H9 (cell line): ENCODE measurements at regions not wholly inside any gene's neighbourhood (a gene's known extent, or its start where the extent isn't known, plus 50 kb on each side); places are given as distances from the start of the nearest gene placed in this dataset.

ENCODE experiments used
- DNase-seq: peaks from one replicate; pipeline ENCODE4 v3.0.0-alpha.2; 2017
- H2AFZ ChIP-seq: one replicate; pipeline ENCODE4 v1.6.1; 2013; ENCODE audit warnings: mild to moderate bottlenecking, low read length, control low read depth, moderate library complexity
- H2AK5ac ChIP-seq: 2 replicates; pipeline ENCODE4 v1.6.1; 2013; ENCODE audit warnings: low read length, control low read depth, mixed read lengths; ENCODE audit not compliant: insufficient read length
- H2BK120ac ChIP-seq: one replicate; pipeline ENCODE4 v1.6.1; 2013; ENCODE audit warnings: low read depth, mild to moderate bottlenecking, low read length, control low read depth, inconsistent platforms; ENCODE audit not compliant: poor library complexity, severe bottlenecking
- H2BK12ac ChIP-seq: 2 replicates; pipeline ENCODE4 v1.6.1; 2013; ENCODE audit warnings: low read length, control low read depth, mixed read lengths, low read depth; ENCODE audit not compliant: insufficient read length
- H2BK15ac ChIP-seq: 2 replicates; pipeline ENCODE4 v1.6.1; 2013; ENCODE audit warnings: low read depth, low read length, control low read depth
- H2BK20ac ChIP-seq: one replicate; pipeline ENCODE4 v1.6.1; 2013; ENCODE audit warnings: low read depth, mild to moderate bottlenecking, low read length, control low read depth, inconsistent platforms; ENCODE audit not compliant: poor library complexity, severe bottlenecking
- H2BK5ac ChIP-seq: 2 replicates; pipeline ENCODE4 v1.6.1; 2013; ENCODE audit warnings: low read length, control low read depth, mixed read lengths; ENCODE audit not compliant: insufficient read length
- H3K14ac ChIP-seq: 2 replicates; pipeline ENCODE4 v1.6.1; 2013; ENCODE audit warnings: low read length, control low read depth; ENCODE audit not compliant: insufficient read depth
- H3K18ac ChIP-seq: 2 replicates; pipeline ENCODE4 v1.6.1; 2013; ENCODE audit warnings: low read depth, mild to moderate bottlenecking, mixed read lengths, low read length, control low read depth; ENCODE audit not compliant: insufficient read length
- H3K23ac ChIP-seq: 2 replicates; pipeline ENCODE4 v1.6.1; 2013; ENCODE audit warnings: low read length, control low read depth, mixed read lengths, low read depth; ENCODE audit not compliant: insufficient read length
- H3K23me2 ChIP-seq: 2 replicates; pipeline ENCODE4 v1.6.1; 2013; ENCODE audit warnings: low read depth, mild to moderate bottlenecking, mixed read lengths, low read length, control low read depth; ENCODE audit not compliant: insufficient read length, poor library complexity, severe bottlenecking
- H3K27ac ChIP-seq: 2 replicates; pipeline ENCODE4 v1.5.1; 2013; ENCODE audit warnings: low read length, control low read depth, mixed read lengths, low read depth; ENCODE audit not compliant: insufficient read length
- H3K27me3 ChIP-seq: 2 replicates; pipeline ENCODE4 v1.6.1; 2013; ENCODE audit warnings: low read length, control low read depth, inconsistent platforms; ENCODE audit not compliant: insufficient read depth
- H3K4ac ChIP-seq: 2 replicates; pipeline ENCODE4 v1.6.1; 2013; ENCODE audit warnings: low read depth, mild to moderate bottlenecking, control low read depth, inconsistent platforms, low read length, moderate library complexity
- H3K4me1 ChIP-seq: 2 replicates; pipeline ENCODE4 v1.6.1; 2013; ENCODE audit warnings: low read length, control low read depth, inconsistent platforms; ENCODE audit not compliant: insufficient read depth
- H3K4me2 ChIP-seq: 2 replicates; pipeline ENCODE4 v1.6.1; 2013; ENCODE audit warnings: low read length, control low read depth, mixed read lengths; ENCODE audit not compliant: insufficient read length, insufficient read depth
- H3K56ac ChIP-seq: 2 replicates; pipeline ENCODE4 v1.6.1; 2013; ENCODE audit warnings: low read depth, mild to moderate bottlenecking, mixed read lengths, low read length, control low read depth; ENCODE audit not compliant: insufficient read length
- H3K79me1 ChIP-seq: 2 replicates; pipeline ENCODE4 v1.6.1; 2013; ENCODE audit warnings: low read depth, mild to moderate bottlenecking, moderate library complexity, low read length, control low read depth, inconsistent platforms; ENCODE audit not compliant: insufficient read depth, poor library complexity, severe bottlenecking
- H3K79me2 ChIP-seq: 2 replicates; pipeline ENCODE4 v1.6.1; 2013; ENCODE audit warnings: low read length, control low read depth, inconsistent platforms; ENCODE audit not compliant: insufficient read depth
- H3K9ac ChIP-seq: 2 replicates; pipeline ENCODE4 v1.6.1; 2013; ENCODE audit warnings: low read length, control low read depth, mixed read lengths; ENCODE audit not compliant: insufficient read length; ENCODE audit errors: extremely low read depth
- H3K9me3 ChIP-seq: one replicate; pipeline ENCODE4 v1.6.1; 2013; ENCODE audit warnings: low read depth, low read length, inconsistent platforms; ENCODE audit not compliant: control insufficient read depth
- H3T11ph ChIP-seq: one replicate; pipeline ENCODE4 v1.6.1; 2013; ENCODE audit warnings: mild to moderate bottlenecking, low read length, control low read depth, inconsistent platforms
- H4K20me1 ChIP-seq: one replicate; pipeline ENCODE4 v1.6.1; 2013; ENCODE audit not compliant: control insufficient read depth, insufficient read length, insufficient read depth
- H4K5ac ChIP-seq: 2 replicates; pipeline ENCODE4 v1.6.1; 2013; ENCODE audit warnings: low read depth, mild to moderate bottlenecking, mixed read lengths, low read length, control low read depth; ENCODE audit not compliant: insufficient read length
- H4K8ac ChIP-seq: replicated peaks from 2 replicates; pipeline ENCODE4 v1.6.1; 2013; ENCODE audit warnings: low read length, control low read depth, mixed read lengths, low read depth; ENCODE audit not compliant: insufficient read length
- H4K91ac ChIP-seq: 2 replicates; pipeline ENCODE4 v1.6.1; 2013; ENCODE audit warnings: low read depth, mild to moderate bottlenecking, moderate library complexity, mixed read lengths, low read length, control low read depth; ENCODE audit not compliant: insufficient read length
- H3K27ac Mint-ChIP-seq, 3 experiments: 2 replicates in 2 of 3; 3 replicates in 1 of 3; pipeline ENCODE4 v1.8.0; 2020 to 2021; ENCODE audit warnings: mixed read lengths in 3 of 3, mild to moderate bottlenecking in 1 of 3, moderate library complexity in 1 of 3
- H3K27me3 Mint-ChIP-seq: 2 replicates; pipeline ENCODE4 v1.8.0; 2021; ENCODE audit warnings: low read depth, mild to moderate bottlenecking, moderate library complexity, mixed read lengths
- H3K36me3 Mint-ChIP-seq, 3 experiments: 2 replicates in 2 of 3; 3 replicates in 1 of 3; pipeline ENCODE4 v1.8.0; 2020 to 2021; ENCODE audit warnings: low read depth in 3 of 3, mixed read lengths in 3 of 3; ENCODE audit not compliant: insufficient read depth in 1 of 3
- H3K4me1 Mint-ChIP-seq, 2 experiments: 2 replicates each; pipeline ENCODE4 v1.8.0; 2020; ENCODE audit warnings: mixed read lengths in 2 of 2
- H3K4me3 Mint-ChIP-seq, 2 experiments: 2 replicates in 1 of 2; 3 replicates in 1 of 2; pipeline ENCODE4 v1.8.0; 2020 to 2021; ENCODE audit warnings: mild to moderate bottlenecking in 2 of 2, mixed read lengths in 2 of 2, moderate library complexity in 1 of 2
- H3K9me3 Mint-ChIP-seq, 2 experiments: 2 replicates in 1 of 2; 3 replicates in 1 of 2; pipeline ENCODE4 v1.8.0; 2020; ENCODE audit warnings: mild to moderate bottlenecking in 2 of 2, mixed read lengths in 2 of 2, moderate library complexity in 1 of 2
- CTCF ChIP-seq: fragments of 200-600 bp; sonication (generic); conservative IDR thresholded peaks from 3 replicates; pipeline ENCODE4 v1.8.0; 2021; ENCODE audit warnings: antibody characterized with exemption, mild to moderate bottlenecking
- WGBS: extraction: QIAGEN DNeasy Blood & Tissue Kit; methylation state at CpG from one replicate; pipeline ENCODE4 v1.1.7; 2013; ENCODE audit warnings: missing lambda C conversion rate, low lambda C conversion rate, mixed read lengths; ENCODE audit not compliant: insufficient read length; ENCODE audit errors: extremely low coverage; 5-methylcytosine and 5-hydroxymethylcytosine counted together

DNA sequence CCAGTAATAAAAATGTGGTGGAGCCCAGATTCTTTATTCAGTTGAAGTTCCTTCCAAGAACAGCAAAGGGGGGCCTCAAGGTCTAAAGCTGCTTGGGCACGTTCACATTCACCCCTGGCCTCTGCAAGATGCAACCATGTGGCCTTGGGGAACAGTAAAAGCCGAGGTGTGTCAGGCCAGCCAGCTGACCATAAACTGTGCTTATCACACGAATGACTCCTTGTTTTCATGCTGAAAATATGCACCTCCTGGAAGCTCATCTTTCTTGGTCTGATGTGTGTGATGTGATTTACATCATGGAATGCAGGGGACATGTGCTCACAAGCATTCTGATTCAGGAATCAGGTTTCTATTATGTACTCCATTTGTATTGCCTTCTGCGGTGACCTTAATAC, 211.6 kb upstream of the MARCKS start:
- Histone ChIP-seq H3K79me1 (no peaks in the 10 kb centered on the region), H4K20me1 (no peaks in the 10 kb centered on the region), H3K56ac (no peak overlapping the region), H2AFZ (no peak overlapping the region), H3K23ac (no peak overlapping the region), H3K9ac (no peak overlapping the region), H3K4me2 (no peak overlapping the region), H3K14ac (no peak overlapping the region), H4K91ac (no peak overlapping the region), H2BK12ac (no peak overlapping the region), H3K23me2 (no peaks in the 10 kb centered on the region), H2BK120ac (no peak overlapping the region), H2BK20ac (no peak overlapping the region), H3K79me2 (no peaks in the 10 kb centered on the region), H4K5ac (no peak overlapping the region), H3K27me3 (0 out of 2 replicates have a peak, but pooled peaks cover 2% of the 10 kb centered on the region), H3K4ac (no peak overlapping the region), H3K9me3 (no peaks in the 10 kb centered on the region), H3K27ac (no peak overlapping the region), H4K8ac (no peak overlapping the region), H3T11ph (no peak overlapping the region), H3K4me1 (no peaks in the 10 kb centered on the region; the same call in 1 of the 2 replicates), H3K18ac (no peak overlapping the region), H2BK5ac (no peak overlapping the region), H2AK5ac (no peak overlapping the region), H2BK15ac (no peak overlapping the region)
- Mint-ChIP-seq H3K4me1 (peaks cover 24 to 28% of the 10 kb centered on the region in 2 experiments), H3K9me3 (no peaks in the 10 kb centered on the region), H3K27me3 (peaks cover 14% of the 10 kb centered on the region), H3K27ac (no peak overlapping the region), H3K4me3 (no peak overlapping the region), H3K36me3 (no peaks in the 10 kb centered on the region)
- TF ChIP-seq CTCF = no peak
- no peak for DNase-seq
- WGBS = no CpG with 5 or more reads among the region's 4 CpGs
